ENCODE measurements at regions not wholly inside any gene's neighbourhood (a gene's known extent, or its start where the extent isn't known, plus 50 kb on each side); places are given as distances from the start of the nearest gene placed in this dataset.

- TF ChIP-seq, protein P1, sequence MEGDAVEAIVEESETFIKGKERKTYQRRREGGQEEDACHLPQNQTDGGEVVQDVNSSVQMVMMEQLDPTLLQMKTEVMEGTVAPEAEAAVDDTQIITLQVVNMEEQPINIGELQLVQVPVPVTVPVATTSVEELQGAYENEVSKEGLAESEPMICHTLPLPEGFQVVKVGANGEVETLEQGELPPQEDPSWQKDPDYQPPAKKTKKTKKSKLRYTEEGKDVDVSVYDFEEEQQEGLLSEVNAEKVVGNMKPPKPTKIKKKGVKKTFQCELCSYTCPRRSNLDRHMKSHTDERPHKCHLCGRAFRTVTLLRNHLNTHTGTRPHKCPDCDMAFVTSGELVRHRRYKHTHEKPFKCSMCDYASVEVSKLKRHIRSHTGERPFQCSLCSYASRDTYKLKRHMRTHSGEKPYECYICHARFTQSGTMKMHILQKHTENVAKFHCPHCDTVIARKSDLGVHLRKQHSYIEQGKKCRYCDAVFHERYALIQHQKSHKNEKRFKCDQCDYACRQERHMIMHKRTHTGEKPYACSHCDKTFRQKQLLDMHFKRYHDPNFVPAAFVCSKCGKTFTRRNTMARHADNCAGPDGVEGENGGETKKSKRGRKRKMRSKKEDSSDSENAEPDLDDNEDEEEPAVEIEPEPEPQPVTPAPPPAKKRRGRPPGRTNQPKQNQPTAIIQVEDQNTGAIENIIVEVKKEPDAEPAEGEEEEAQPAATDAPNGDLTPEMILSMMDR (IDR thresholded peaks at IDR 0.05; ENCODE audit: control extremely low read depth in 1 of 3, insufficient read depth in 1 of 3, low read depth in 1 of 3, low read length in 3 of 3): no peak
- TF ChIP-seq, protein P2, sequence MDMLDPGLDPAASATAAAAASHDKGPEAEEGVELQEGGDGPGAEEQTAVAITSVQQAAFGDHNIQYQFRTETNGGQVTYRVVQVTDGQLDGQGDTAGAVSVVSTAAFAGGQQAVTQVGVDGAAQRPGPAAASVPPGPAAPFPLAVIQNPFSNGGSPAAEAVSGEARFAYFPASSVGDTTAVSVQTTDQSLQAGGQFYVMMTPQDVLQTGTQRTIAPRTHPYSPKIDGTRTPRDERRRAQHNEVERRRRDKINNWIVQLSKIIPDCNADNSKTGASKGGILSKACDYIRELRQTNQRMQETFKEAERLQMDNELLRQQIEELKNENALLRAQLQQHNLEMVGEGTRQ (IDR thresholded peaks at IDR 0.05; ENCODE audit: low read length): no peak
- TF ChIP-seq SIRT6 (IDR thresholded peaks at IDR 0.05; ENCODE audit: low read length) (no peak), EZH2 (IDR thresholded peaks at IDR 0.05; ENCODE audit: low read depth, low read length, severe bottlenecking) (no peak), TAF1 (IDR thresholded peaks at IDR 0.05; ENCODE audit: low read depth, low read length) (no peak), CBX8 (IDR thresholded peaks at IDR 0.05; ENCODE audit: borderline replicate concordance, low read depth, low read length) (no peak)
Observed at GRCh38 chr10:123427165-123427786, 238.9 kb upstream of the GPR26 start.

Data from H1 (cell line).